ENCODE measurements at regions not wholly inside any gene's neighbourhood (a gene's known extent, or its start where the extent isn't known, plus 50 kb on each side); places are given as distances from the start of the nearest gene placed in this dataset.

- no peak for TF ChIP-seq BACH2 (CRISPR knock-in tag; IDR thresholded peaks at IDR 0.05; ENCODE audit: borderline replicate concordance)
- TF ChIP-seq OSR1 (CRISPR knock-in tag; IDR thresholded peaks at IDR 0.05) = no peak
- TF ChIP-seq TOX (CRISPR knock-in tag; IDR thresholded peaks at IDR 0.05; ENCODE audit: borderline replicate concordance) = no peak
- TF ChIP-seq ZNF70 (CRISPR knock-in tag; IDR thresholded peaks at IDR 0.05) = no peak
- TF ChIP-seq PPARA (CRISPR knock-in tag; IDR thresholded peaks at IDR 0.05; ENCODE audit: borderline replicate concordance) = no peak
- TF ChIP-seq RARB (CRISPR knock-in tag; IDR thresholded peaks at IDR 0.05) = no peak
- TF ChIP-seq CREB5 (CRISPR knock-in tag; IDR thresholded peaks at IDR 0.05; ENCODE audit: low read depth) = no peak
- no peak for TF ChIP-seq ISL1 (CRISPR knock-in tag; IDR thresholded peaks at IDR 0.05)
- TF ChIP-seq ZNF565 (CRISPR knock-in tag; conservative IDR thresholded peaks at IDR 0.05; ENCODE audit: low read depth) = no peak
- TF ChIP-seq ARNTL (CRISPR knock-in tag; IDR thresholded peaks at IDR 0.05; ENCODE audit: borderline replicate concordance, low read depth) = no peak
- no peak for TF ChIP-seq PATZ1 (CRISPR knock-in tag; IDR thresholded peaks at IDR 0.05; ENCODE audit: borderline replicate concordance)
- TF ChIP-seq TCF4 (CRISPR knock-in tag; IDR thresholded peaks at IDR 0.05; ENCODE audit: borderline replicate concordance) = no peak
Measured at GRCh38 chr6:153960741-153961140, 78.3 kb upstream of the OPRM1 start.
